ENCODE measurements at regions not wholly inside any gene's neighbourhood (a gene's known extent, or its start where the extent isn't known, plus 50 kb on each side); places are given as distances from the start of the nearest gene placed in this dataset.

- no peak for TF ChIP-seq CTCF (conservative IDR thresholded peaks at IDR 0.05)
- H3K4me1 Mint-ChIP-seq (ENCODE audit: unreplicated experiment): no peaks in the 10 kb centered on the region
- no peak overlapping the region for H3K27ac Mint-ChIP-seq
- H3K36me3 Mint-ChIP-seq: no peaks in the 10 kb centered on the region
- no peaks in the 10 kb centered on the region for H3K9me3 Mint-ChIP-seq
- no peak overlapping the region for H3K4me3 Mint-ChIP-seq
- no peak for DNase-seq (ENCODE audit: extremely low spot score, unreplicated experiment)
- peaks cover 86% of the 10 kb centered on the region for H3K27me3 Mint-ChIP-seq
These were observed 283.5 kb upstream of the NFE2L3 start for GRCh38 chr7:25868509-25868908.

GRCh38 chr7:25870574-25870973 lies 281.4 kb upstream of the NFE2L3 start:
- DNase-seq (ENCODE audit: extremely low spot score, unreplicated experiment): no peak
- H3K4me3 Mint-ChIP-seq: no peak overlapping the region
- H3K36me3 Mint-ChIP-seq: no peaks in the 10 kb centered on the region
- no peaks in the 10 kb centered on the region for H3K4me1 Mint-ChIP-seq (ENCODE audit: unreplicated experiment)
- peaks cover 86% of the 10 kb centered on the region for H3K27me3 Mint-ChIP-seq
- no peak for TF ChIP-seq CTCF (conservative IDR thresholded peaks at IDR 0.05)
- H3K9me3 Mint-ChIP-seq: no peaks in the 10 kb centered on the region
- no peak overlapping the region for H3K27ac Mint-ChIP-seq

- Mint-ChIP-seq H3K36me3 (no peaks in the 10 kb centered on the region), H3K4me1 (ENCODE audit: unreplicated experiment) (no peaks in the 10 kb centered on the region), H3K4me3 (no peak overlapping the region)
These were observed 275.9 kb upstream of the NFE2L3 start for GRCh38 chr7:25876092-25876491.

GRCh38 chr7:25877802-25878789 lies 273.9 kb upstream of the NFE2L3 start:
- DNase-seq (ENCODE audit: extremely low spot score, unreplicated experiment): no peak
- peaks cover 79% of the 10 kb centered on the region for H3K27me3 Mint-ChIP-seq
- no peak overlapping the region for H3K4me3 Mint-ChIP-seq
- no peak overlapping the region for H3K27ac Mint-ChIP-seq
- peaks cover 4% of the 10 kb centered on the region for H3K9me3 Mint-ChIP-seq
- no peak for TF ChIP-seq CTCF (conservative IDR thresholded peaks at IDR 0.05)
- H3K4me1 Mint-ChIP-seq (ENCODE audit: unreplicated experiment): no peaks in the 10 kb centered on the region
- no peaks in the 10 kb centered on the region for H3K36me3 Mint-ChIP-seq

More at GRCh38 chr7:25876092-25876491, 275.9 kb upstream of the NFE2L3 start:
- H3K27me3 Mint-ChIP-seq: peaks cover 84% of the 10 kb centered on the region
- H3K9me3 Mint-ChIP-seq: peaks cover 4% of the 10 kb centered on the region
- DNase-seq (ENCODE audit: extremely low spot score, unreplicated experiment): no peak
- TF ChIP-seq CTCF (conservative IDR thresholded peaks at IDR 0.05): no peak
- no peak overlapping the region for H3K27ac Mint-ChIP-seq

- Mint-ChIP-seq H3K4me3 (no peak overlapping the region), H3K36me3 (no peaks in the 10 kb centered on the region), H3K9me3 (peaks cover 4% of the 10 kb centered on the region), H3K27me3 (peaks cover 74% of the 10 kb centered on the region), H3K4me1 (ENCODE audit: unreplicated experiment) (peaks cover 6% of the 10 kb centered on the region), H3K27ac (no peak overlapping the region)
- DNase-seq (ENCODE audit: extremely low spot score, unreplicated experiment): no peak
- TF ChIP-seq CTCF (conservative IDR thresholded peaks at IDR 0.05): no peak
These were observed 272.2 kb upstream of the NFE2L3 start for GRCh38 chr7:25879799-25880198.
